Neuronal stem cell (in vitro differentiated cells): ENCODE measurements at regions not wholly inside any gene's neighbourhood (a gene's known extent, or its start where the extent isn't known, plus 50 kb on each side); places are given as distances from the start of the nearest gene placed in this dataset.

Experiments used
- DNase-seq: peaks from one replicate; pipeline ENCODE4 v3.0.0-alpha.2; 2013; ENCODE audit warnings: low spot score
- H2AFZ ChIP-seq: one replicate; pipeline ENCODE4 v1.6.1; 2013; ENCODE audit warnings: mild to moderate bottlenecking, low read length, inconsistent platforms
- H2AK5ac ChIP-seq: 2 replicates; pipeline ENCODE4 v1.6.1; 2013; ENCODE audit warnings: low read depth, mild to moderate bottlenecking, inconsistent platforms, low read length, moderate library complexity, mixed read lengths
- H2BK120ac ChIP-seq: 2 replicates; pipeline ENCODE4 v1.6.1; 2013; ENCODE audit warnings: low read depth, mild to moderate bottlenecking, inconsistent platforms, low read length, moderate library complexity, mixed read lengths
- H2BK12ac ChIP-seq: one replicate; pipeline ENCODE4 v1.6.1; 2013; ENCODE audit warnings: low read length, inconsistent platforms
- H2BK15ac ChIP-seq: 2 replicates; pipeline ENCODE4 v1.6.1; 2013; ENCODE audit warnings: mild to moderate bottlenecking, low read length, inconsistent platforms, mixed read lengths
- H2BK5ac ChIP-seq: one replicate; pipeline ENCODE4 v1.6.1; 2013; ENCODE audit warnings: inconsistent platforms, mild to moderate bottlenecking, low read length, moderate library complexity
- H3K14ac ChIP-seq: one replicate; pipeline ENCODE4 v1.6.1; 2013; ENCODE audit warnings: low read length, inconsistent platforms
- H3K18ac ChIP-seq: 2 replicates; pipeline ENCODE4 v1.6.1; 2013; ENCODE audit warnings: low read length, inconsistent platforms
- H3K23ac ChIP-seq: 2 replicates; pipeline ENCODE4 v1.6.1; 2013; ENCODE audit warnings: low read depth, mild to moderate bottlenecking, mixed read lengths, low read length, inconsistent platforms; ENCODE audit not compliant: poor library complexity
- H3K27ac ChIP-seq: replicated peaks from 3 replicates; pipeline ENCODE4 v1.5.1; 2013; ENCODE audit warnings: low read length, inconsistent platforms
- H3K27me3 ChIP-seq, 3 experiments: 2 replicates each; pipeline ENCODE4 v1.6.1; 2013; ENCODE audit warnings: low read length in 3 of 3, mild to moderate bottlenecking in 2 of 3, inconsistent platforms in 1 of 3, low read depth in 1 of 3, mixed read lengths in 1 of 3, moderate library complexity in 1 of 3; ENCODE audit not compliant: control insufficient read depth in 3 of 3, insufficient read depth in 3 of 3
- H3K36me3 ChIP-seq, 2 donors: replicated peaks in 1 of 2; 2 replicates each; pipeline ENCODE4 v1.6.1; 2013; ENCODE audit warnings: low read length in 2 of 2; ENCODE audit not compliant: control insufficient read depth in 2 of 2, insufficient read depth in 2 of 2
- H3K4ac ChIP-seq: 2 replicates; pipeline ENCODE4 v1.6.1; 2013; ENCODE audit warnings: inconsistent platforms, mild to moderate bottlenecking, low read length, moderate library complexity
- H3K4me1 ChIP-seq, 2 donors: 1 replicate in 1 of 2; 2 replicates in 1 of 2; pipeline ENCODE4 v1.6.1; 2013; ENCODE audit warnings: low read length in 2 of 2, low read depth in 1 of 2; ENCODE audit not compliant: control insufficient read depth in 2 of 2, insufficient read depth in 1 of 2
- H3K4me2 ChIP-seq: one replicate; pipeline ENCODE4 v1.6.1; 2013; ENCODE audit warnings: mild to moderate bottlenecking, low read length, inconsistent platforms; ENCODE audit not compliant: insufficient read depth, poor library complexity, severe bottlenecking
- H3K4me3 ChIP-seq, 2 donors: 2 replicates each; pipeline ENCODE4 v1.5.1; 2013; ENCODE audit warnings: low read length in 2 of 2, mild to moderate bottlenecking in 2 of 2, inconsistent platforms in 1 of 2, moderate library complexity in 1 of 2
- H3K79me1 ChIP-seq: one replicate; pipeline ENCODE4 v1.6.1; 2013; ENCODE audit warnings: low read depth, mild to moderate bottlenecking, inconsistent platforms, low read length, moderate library complexity
- H3K9ac ChIP-seq: one replicate; pipeline ENCODE4 v1.6.1; 2013; ENCODE audit warnings: mild to moderate bottlenecking, low read depth, low read length, inconsistent platforms; ENCODE audit not compliant: poor library complexity
- H3K9me3 ChIP-seq, 2 donors: replicated peaks in 1 of 2; 2 replicates each; pipeline versions ENCODE3 to v1.6.1; 2013; ENCODE audit warnings: low read length in 2 of 2, mild to moderate bottlenecking in 2 of 2, inconsistent platforms in 1 of 2, low read depth in 1 of 2, mixed read lengths in 1 of 2, moderate library complexity in 1 of 2; ENCODE audit not compliant: control insufficient read depth in 2 of 2, insufficient read depth in 1 of 2
- H4K8ac ChIP-seq: one replicate; pipeline ENCODE4 v1.6.1; 2013; ENCODE audit warnings: low read depth, mild to moderate bottlenecking, inconsistent platforms, low read length, moderate library complexity
- H4K91ac ChIP-seq: one replicate; pipeline ENCODE4 v1.6.1; 2013; ENCODE audit warnings: low read length, low read depth, mild to moderate bottlenecking, inconsistent platforms; ENCODE audit not compliant: poor library complexity
- WGBS, 2 donors: extraction: QIAGEN DNeasy Blood & Tissue Kit; methylation state at CpG; one replicate each; pipeline ENCODE4 v1.1.7; 2013; ENCODE audit warnings: missing lambda C conversion rate in 2 of 2, mixed read lengths in 1 of 2; ENCODE audit not compliant: insufficient read length in 2 of 2, insufficient replicate concordance in 1 of 2; ENCODE audit errors: extremely low coverage in 2 of 2; 5-methylcytosine and 5-hydroxymethylcytosine counted together

DNA sequence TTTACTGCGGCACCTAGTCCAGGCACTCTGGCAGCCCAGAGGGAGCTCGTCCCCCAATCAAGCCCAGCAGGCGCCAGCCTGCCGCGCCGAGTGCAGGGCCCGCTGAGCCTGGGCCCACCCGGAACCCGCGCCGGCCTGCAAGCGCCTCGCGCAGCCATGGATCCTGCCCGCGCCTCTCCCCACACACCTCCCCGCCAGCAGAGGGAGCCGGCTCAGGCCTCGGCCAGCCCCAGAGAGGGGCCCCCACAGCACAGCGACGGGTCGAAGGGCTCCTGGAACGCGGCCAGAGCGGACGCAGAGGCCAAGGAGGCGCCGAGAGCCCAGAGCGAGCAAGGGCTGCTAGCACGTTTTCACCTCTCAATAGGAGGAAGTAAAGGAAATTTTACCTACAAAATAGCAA lies 767.0 kb downstream of the MRPL39 start:
- Histone ChIP-seq H2BK120ac (no peak overlapping the region), H3K4me3 (no peak overlapping the region)
- no CpG with 5 or more reads among the region's 30 CpGs for WGBS, 2 donors

DNA sequence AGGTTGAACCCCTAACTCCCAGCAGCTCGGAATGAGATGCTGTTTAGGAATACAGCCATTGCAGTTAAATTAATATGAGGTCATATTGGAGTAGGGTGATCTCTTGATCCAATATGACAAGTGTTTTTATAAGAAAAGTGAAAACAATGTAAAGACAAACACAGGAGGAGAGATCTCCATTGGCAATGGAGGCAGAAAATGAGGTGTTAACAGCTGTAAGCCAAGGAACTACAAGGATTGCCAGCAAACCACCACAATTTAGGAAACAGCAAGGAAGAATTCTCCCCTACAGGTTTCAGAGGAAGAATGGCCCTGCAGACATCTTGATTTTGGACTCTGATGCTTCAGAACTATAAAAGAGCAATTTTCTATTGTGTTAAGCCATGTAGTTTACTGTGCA lies 774.3 kb downstream of the MRPL39 start:
- Histone ChIP-seq H2BK5ac (no peak overlapping the region), H3K36me3 (no peaks in the 10 kb centered on the region), H3K23ac (no peak overlapping the region), H3K14ac (no peak overlapping the region), H3K4me3 (no peak overlapping the region), H3K18ac (no peak overlapping the region), H4K91ac (no peak overlapping the region), H2AK5ac (no peak overlapping the region), H3K9ac (no peak overlapping the region), H2BK12ac (no peak overlapping the region), H3K4me2 (no peak overlapping the region), H2BK120ac (no peak overlapping the region), H3K4me1 (no peaks in the 10 kb centered on the region), H2BK15ac (no peak overlapping the region), H3K79me1 (no peaks in the 10 kb centered on the region), H3K27me3 (no peaks in the 10 kb centered on the region), H4K8ac (no peak overlapping the region), H3K27ac (no peak overlapping the region), H3K9me3 (no peaks in the 10 kb centered on the region), H3K4ac (no peak overlapping the region), H2AFZ (no peak overlapping the region)
- DNase-seq = no peak
- WGBS, 2 donors = no CpG with 5 or more reads among the region's 1 CpG

More for the DNA sequence above, 767.0 kb downstream of the MRPL39 start:
- Histone ChIP-seq H3K4me1 (no peaks in the 10 kb centered on the region), H3K9me3 (no peaks in the 10 kb centered on the region), H3K18ac (no peak overlapping the region), H2AFZ (no peak overlapping the region), H3K79me1 (no peaks in the 10 kb centered on the region), H3K9ac (no peak overlapping the region), H3K27me3 (no peaks in the 10 kb centered on the region), H2BK12ac (no peak overlapping the region), H2AK5ac (no peak overlapping the region), H3K4ac (no peak overlapping the region), H3K23ac (no peak overlapping the region), H4K8ac (no peak overlapping the region), H3K14ac (no peak overlapping the region), H3K4me2 (no peak overlapping the region), H3K27ac (no peak overlapping the region), H2BK15ac (no peak overlapping the region), H3K36me3 (no peaks in the 10 kb centered on the region), H2BK5ac (no peak overlapping the region), H4K91ac (no peak overlapping the region)
- DNase-seq = no peak

DNA sequence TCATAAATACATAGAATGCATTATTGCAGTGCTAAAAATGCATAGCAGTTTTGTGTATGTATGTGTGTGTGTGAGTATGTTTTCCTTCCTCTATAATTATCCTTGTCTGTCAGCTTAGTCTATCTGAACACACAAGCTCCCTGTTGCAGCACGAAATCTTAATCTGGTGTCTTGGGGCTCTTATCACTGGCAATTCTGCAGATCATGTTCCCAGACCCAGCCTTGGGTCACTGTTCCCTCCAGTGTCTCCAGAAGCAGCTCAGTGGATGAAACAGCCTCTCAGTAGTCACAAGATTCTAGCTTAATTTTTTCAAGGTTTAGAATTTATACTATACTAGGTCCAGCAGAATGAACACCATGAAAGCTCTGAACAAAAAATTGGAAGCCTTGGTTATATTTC lies 777.9 kb downstream of the MRPL39 start:
- Histone ChIP-seq H3K4me3 (no peak overlapping the region), H3K4me1 (no peaks in the 10 kb centered on the region), H3K4ac (no peak overlapping the region), H2BK120ac (no peak overlapping the region), H2BK5ac (no peak overlapping the region), H2BK12ac (no peak overlapping the region), H3K9ac (no peak overlapping the region), H3K27me3 (no peaks in the 10 kb centered on the region), H3K9me3 (no peaks in the 10 kb centered on the region), H4K91ac (no peak overlapping the region), H3K14ac (no peak overlapping the region), H2AFZ (no peak overlapping the region), H3K27ac (no peak overlapping the region), H3K36me3 (no peaks in the 10 kb centered on the region), H3K79me1 (no peaks in the 10 kb centered on the region), H3K18ac (no peak overlapping the region), H3K23ac (no peak overlapping the region), H2AK5ac (no peak overlapping the region), H4K8ac (no peak overlapping the region), H2BK15ac (no peak overlapping the region), H3K4me2 (no peak overlapping the region)
- WGBS, 2 donors = no CpG with 5 or more reads among the region's 1 CpG
- no peak for DNase-seq

DNA sequence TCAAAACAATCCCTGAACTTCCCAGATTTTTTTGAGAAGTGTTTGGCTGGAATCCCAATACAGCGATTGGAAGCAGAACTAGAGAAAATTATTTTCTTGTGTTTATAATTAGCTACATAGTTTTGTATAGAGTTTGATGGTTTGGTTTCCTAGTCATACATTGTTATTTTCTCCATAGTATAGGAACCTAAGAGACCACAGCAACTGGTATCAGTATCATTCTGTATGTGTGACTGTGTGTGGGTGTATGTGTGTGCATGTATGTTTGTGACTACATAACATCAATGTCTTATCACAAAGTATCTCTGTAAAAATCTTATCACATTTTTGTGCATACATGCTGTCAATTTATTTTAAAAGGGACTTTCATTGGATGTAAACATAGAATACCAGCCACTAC lies 780.5 kb downstream of the MRPL39 start:
- no CpG with 5 or more reads among the region's 1 CpG for WGBS, 2 donors
- Histone ChIP-seq H3K4me2 (no peak overlapping the region), H3K27me3 (no peaks in the 10 kb centered on the region), H2BK120ac (no peak overlapping the region), H3K4me3 (no peak overlapping the region), H3K36me3 (no peaks in the 10 kb centered on the region), H4K8ac (no peak overlapping the region), H4K91ac (no peak overlapping the region), H3K4ac (no peak overlapping the region), H2BK15ac (no peak overlapping the region), H3K18ac (no peak overlapping the region), H2BK12ac (no peak overlapping the region), H3K9ac (no peak overlapping the region), H3K14ac (no peak overlapping the region), H3K4me1 (no peaks in the 10 kb centered on the region), H3K9me3 (no peaks in the 10 kb centered on the region), H2AK5ac (no peak overlapping the region), H3K27ac (no peak overlapping the region), H2BK5ac (no peak overlapping the region), H2AFZ (no peak overlapping the region), H3K79me1 (no peaks in the 10 kb centered on the region), H3K23ac (no peak overlapping the region)
- no peak for DNase-seq
